ACC112 (cell line): ENCODE measurements at regions not wholly inside any gene's neighbourhood (a gene's known extent, or its start where the extent isn't known, plus 50 kb on each side); places are given as distances from the start of the nearest gene placed in this dataset.
"Not testable (repeated sequence)": the region's sequence is repeated elsewhere in the genome, so short reads cannot be mapped to it uniquely, and the experiment has no call there.

Experiments
- H2AFZ ChIP-seq: fragments of 200-600 bp; sonication (generic); one replicate; pipeline ENCODE4 v1.6.0; 2017; ENCODE audit warnings: antibody characterized with exemption, low read length; ENCODE audit not compliant: unreplicated experiment
- H3K27ac ChIP-seq: fragments of 200-600 bp; sonication (generic); 2 replicates; pipeline ENCODE4 v1.5.1; 2014; ENCODE audit warnings: low read depth, mild to moderate bottlenecking, antibody characterized with exemption, low read length, moderate library complexity
- H3K27me3 ChIP-seq: fragments of 200-600 bp; sonication (generic); 2 replicates; pipeline ENCODE4 v1.6.1; 2014; ENCODE audit warnings: mild to moderate bottlenecking, antibody characterized with exemption, low read length, moderate library complexity, mixed read lengths; ENCODE audit not compliant: insufficient read depth
- H3K36me3 ChIP-seq: fragments of 200-600 bp; sonication (generic); 2 replicates; pipeline ENCODE4 v1.6.1; 2016; ENCODE audit warnings: mild to moderate bottlenecking, antibody characterized with exemption, low read length, moderate library complexity, mixed read lengths; ENCODE audit not compliant: insufficient read depth
- H3K4me1 ChIP-seq: fragments of 200-600 bp; sonication (generic); one replicate; pipeline ENCODE4 v1.6.1; 2016; ENCODE audit warnings: low read length, mixed read lengths; ENCODE audit not compliant: insufficient read depth, unreplicated experiment, control insufficient read depth
- H3K4me3 ChIP-seq: fragments of 200-600 bp; sonication (generic); 2 replicates; pipeline ENCODE4 v1.5.1; 2014; ENCODE audit warnings: mild to moderate bottlenecking, low read depth, low read length
- H3K79me2 ChIP-seq: fragments of 200-600 bp; sonication (generic); one replicate; pipeline ENCODE4 v1.6.0; 2016; ENCODE audit warnings: low read length; ENCODE audit not compliant: control insufficient read depth, unreplicated experiment, insufficient read depth

DNA sequence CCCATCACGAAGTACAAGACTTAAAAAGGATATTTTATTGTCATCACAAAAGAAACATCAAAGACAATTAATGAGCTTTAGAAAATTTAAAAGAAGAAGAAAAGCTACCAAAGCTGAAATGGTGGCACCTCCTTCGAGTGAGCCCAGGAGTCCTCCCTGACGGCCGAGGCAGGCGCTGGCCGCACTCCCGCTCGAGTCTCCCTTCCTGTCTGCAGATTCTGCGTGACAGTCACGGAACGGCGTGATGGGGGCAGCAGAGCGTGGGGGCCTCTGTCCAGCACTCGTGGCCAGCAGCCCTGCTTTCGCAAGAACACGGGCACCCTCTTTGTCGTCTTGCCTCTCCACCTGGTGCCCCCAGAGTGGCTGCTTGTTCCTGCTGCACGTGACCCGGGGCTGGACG lies 209.9 kb downstream of the TMEM121 start:
- not testable (repeated sequence) for H3K27ac ChIP-seq, H3K4me3 ChIP-seq, H3K4me1 ChIP-seq, H3K27me3 ChIP-seq, H3K79me2 ChIP-seq, H2AFZ ChIP-seq, H3K36me3 ChIP-seq

DNA sequence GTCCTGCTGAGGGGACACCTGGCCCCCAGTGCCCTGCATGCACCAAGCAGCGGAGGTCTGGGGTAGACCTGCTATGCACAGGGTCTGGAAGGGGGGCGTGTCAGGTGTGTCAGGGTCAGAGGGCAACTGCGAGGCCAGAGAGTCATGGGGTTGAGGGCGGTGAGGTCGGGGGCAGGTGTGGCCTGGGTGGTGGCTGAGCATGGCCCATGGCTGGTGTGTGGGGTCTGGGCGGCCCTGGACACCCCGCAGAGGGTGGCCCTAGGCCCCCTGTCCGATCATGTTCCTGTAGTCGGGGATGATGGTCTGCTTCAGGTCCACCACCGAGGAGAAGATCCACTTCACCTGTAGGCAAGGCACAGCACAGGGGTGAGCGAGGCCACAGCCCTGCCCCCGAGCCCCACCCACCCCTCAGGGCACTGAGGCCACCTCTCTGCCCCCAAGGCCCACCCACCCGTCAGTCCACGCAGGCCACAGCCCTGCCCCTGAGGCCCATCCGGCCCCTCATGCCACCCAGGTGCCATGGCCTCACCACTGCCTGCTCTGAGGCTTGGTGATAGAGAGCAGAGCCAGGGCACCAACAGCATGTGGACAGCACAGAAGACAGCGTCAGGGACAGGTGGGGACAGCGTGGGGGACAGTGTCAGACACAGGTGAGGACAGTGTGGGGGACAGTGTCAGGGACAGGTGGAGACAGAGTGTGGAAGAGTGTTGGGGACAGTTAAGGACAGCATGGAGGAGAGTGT lies 211.3 kb downstream of the TMEM121 start:
- Histone ChIP-seq H3K4me3 (no peak overlapping the region), H3K4me1 (no peaks in the 10 kb centered on the region), H2AFZ (no peak overlapping the region), H3K36me3 (no peaks in the 10 kb centered on the region), H3K79me2 (no peaks in the 10 kb centered on the region), H3K27ac (no peak overlapping the region), H3K27me3 (no peaks in the 10 kb centered on the region)

DNA sequence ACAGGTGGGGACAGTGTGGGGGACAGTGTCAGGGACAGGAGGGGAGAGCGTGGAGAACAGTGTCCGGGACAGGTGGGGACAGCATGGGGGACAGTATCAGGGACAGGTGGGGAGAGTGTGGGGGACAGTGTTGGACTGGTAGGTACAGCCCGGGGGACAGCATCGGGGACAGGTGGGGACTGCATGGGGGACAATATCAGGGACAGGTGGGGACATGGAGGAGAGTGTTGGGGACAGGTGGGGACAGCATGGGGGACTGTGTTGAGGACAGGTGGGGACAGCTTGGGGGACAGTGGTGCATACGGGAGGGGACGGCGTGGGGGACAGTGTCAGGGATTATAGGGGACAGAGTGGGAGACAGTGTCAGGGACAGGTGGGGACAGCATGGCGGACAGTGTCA lies 212.3 kb downstream of the TMEM121 start:
- Histone ChIP-seq H3K36me3 (no peaks in the 10 kb centered on the region), H3K27ac (no peak overlapping the region), H2AFZ (no peak overlapping the region), H3K27me3 (no peaks in the 10 kb centered on the region), H3K79me2 (no peaks in the 10 kb centered on the region), H3K4me3 (no peak overlapping the region), H3K4me1 (no peaks in the 10 kb centered on the region)

DNA sequence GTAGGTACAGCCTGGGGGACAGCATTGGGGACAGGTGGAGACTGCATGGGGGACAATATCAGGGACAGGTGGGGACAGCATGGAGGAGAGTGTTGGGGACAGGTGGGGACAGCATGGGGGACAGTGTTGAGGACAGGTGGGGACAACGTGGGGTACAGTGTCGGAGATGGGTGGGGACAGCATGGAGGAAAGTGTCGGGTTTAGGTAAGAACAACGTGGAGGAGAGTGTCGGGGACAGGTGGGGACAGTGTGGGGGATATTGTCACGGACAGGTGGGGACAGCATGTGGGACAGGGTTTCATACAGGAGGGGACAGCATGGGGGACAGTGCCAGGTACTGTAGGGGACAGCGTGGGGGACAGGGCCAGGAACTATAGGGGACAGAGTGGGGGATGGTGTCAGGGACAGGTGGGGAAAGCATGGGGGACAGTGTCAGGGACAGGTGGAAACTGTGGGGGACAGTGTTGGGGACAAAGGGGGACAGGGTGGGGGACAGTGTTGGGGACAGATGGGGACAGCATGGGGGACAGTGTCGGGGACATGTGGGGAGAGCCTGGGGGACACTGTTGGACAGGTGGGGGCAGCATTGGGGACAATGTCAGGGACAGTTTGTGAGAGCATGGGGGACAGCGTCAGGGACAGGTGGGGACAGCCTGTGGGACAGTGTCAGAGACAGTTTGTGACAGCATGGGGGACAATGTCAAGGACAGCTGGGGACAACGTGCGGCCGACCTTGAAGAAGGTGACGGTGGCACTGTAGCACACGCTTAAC lies 213.1 kb downstream of the TMEM121 start:
- Histone ChIP-seq H3K4me1 (no peaks in the 10 kb centered on the region), H3K27ac (no peak overlapping the region), H3K4me3 (no peak overlapping the region), H3K79me2 (no peaks in the 10 kb centered on the region), H3K27me3 (no peaks in the 10 kb centered on the region), H2AFZ (no peak overlapping the region), H3K36me3 (no peaks in the 10 kb centered on the region)

DNA sequence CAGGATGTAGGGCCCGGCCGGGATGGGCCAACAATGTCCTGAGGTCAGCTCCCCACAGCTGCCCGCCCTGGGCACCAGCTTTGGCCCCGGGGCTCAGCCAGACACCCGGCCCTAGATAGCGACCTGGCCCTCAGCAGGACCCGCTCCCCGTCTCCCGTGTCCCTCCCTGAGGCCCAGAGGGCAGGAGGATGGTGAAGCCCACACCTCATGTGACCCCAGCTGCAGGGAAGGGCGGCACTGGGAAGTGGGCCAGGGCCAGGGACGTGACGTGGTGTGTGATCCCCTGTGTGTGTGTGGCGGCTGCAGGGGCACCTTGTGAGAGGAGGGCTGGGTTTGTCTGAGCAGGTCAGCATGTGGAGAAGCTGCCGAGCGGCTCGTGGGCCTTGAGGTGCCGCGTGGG lies 213.9 kb downstream of the TMEM121 start:
- H3K27me3 ChIP-seq, H3K4me3 ChIP-seq, H3K4me1 ChIP-seq, H3K79me2 ChIP-seq, H3K27ac ChIP-seq, H3K36me3 ChIP-seq, H2AFZ ChIP-seq: not testable (repeated sequence)

GRCh38 chr14:105740961-105741360 lies 214.6 kb downstream of the TMEM121 start:
- H2AFZ ChIP-seq, H3K79me2 ChIP-seq, H3K27ac ChIP-seq, H3K4me1 ChIP-seq, H3K27me3 ChIP-seq, H3K36me3 ChIP-seq, H3K4me3 ChIP-seq: not testable (repeated sequence)

- not testable (repeated sequence) for H3K36me3 ChIP-seq, H3K4me3 ChIP-seq
Observed at GRCh38 chr14:105741707-105742530, 215.5 kb downstream of the TMEM121 start.

GRCh38 chr14:105742531-105742848 lies 216.1 kb downstream of the TMEM121 start:
- Histone ChIP-seq H3K27me3 (no peaks in the 10 kb centered on the region), H3K4me1 (no peaks in the 10 kb centered on the region), H3K79me2 (no peaks in the 10 kb centered on the region), H3K27ac (no peak overlapping the region), H2AFZ (no peak overlapping the region), H3K4me3 (no peak overlapping the region), H3K36me3 (no peaks in the 10 kb centered on the region)

More at GRCh38 chr14:105741707-105742530, 215.5 kb downstream of the TMEM121 start:
- not testable (repeated sequence) for H3K79me2 ChIP-seq, H3K4me1 ChIP-seq, H3K27ac ChIP-seq, H3K27me3 ChIP-seq, H2AFZ ChIP-seq

- not testable (repeated sequence) for H3K79me2 ChIP-seq, H3K4me1 ChIP-seq, H2AFZ ChIP-seq, H3K27me3 ChIP-seq, H3K36me3 ChIP-seq, H3K4me3 ChIP-seq, H3K27ac ChIP-seq
Observed at GRCh38 chr14:105742904-105743701, 216.7 kb downstream of the TMEM121 start.

DNA sequence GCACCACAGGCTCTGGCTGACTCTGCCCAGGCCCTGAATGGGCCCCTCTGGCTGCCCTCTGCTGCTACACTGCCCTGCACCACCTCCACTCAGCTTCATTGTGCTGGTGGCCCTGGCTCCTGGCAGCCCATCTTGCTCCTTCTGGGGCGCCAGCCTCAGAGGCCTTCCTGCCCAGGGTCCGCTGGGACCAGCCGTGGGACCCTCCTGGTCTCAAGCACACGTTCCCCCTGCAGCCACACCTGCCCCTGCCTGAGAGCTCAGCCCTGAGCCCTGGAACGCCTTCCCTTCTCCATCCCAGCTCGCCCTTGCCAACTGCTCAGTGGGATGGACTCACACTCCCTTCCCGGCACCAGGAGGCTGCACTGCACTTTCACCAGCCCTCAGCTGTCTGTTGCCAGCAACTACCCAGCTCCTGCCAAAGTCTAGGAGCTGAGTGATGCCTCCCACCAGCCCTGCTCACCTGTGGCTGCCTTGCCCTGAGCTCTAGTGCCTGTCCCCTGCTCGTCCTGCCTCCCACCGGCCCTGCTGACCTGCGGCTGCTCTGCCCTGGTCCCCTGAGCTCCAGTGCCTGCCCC lies 217.9 kb downstream of the TMEM121 start:
- H3K27ac ChIP-seq, H3K27me3 ChIP-seq, H3K36me3 ChIP-seq, H3K79me2 ChIP-seq, H3K4me1 ChIP-seq, H3K4me3 ChIP-seq, H2AFZ ChIP-seq: not testable (repeated sequence)
